ENCODE measurements at regions not wholly inside any gene's neighbourhood (a gene's known extent, or its start where the extent isn't known, plus 50 kb on each side); places are given as distances from the start of the nearest gene placed in this dataset.

GRCh38 chr6:146865756-146866379 lies 267.1 kb downstream of the ADGB start:
- Histone ChIP-seq H2AFZ (ENCODE audit: low read depth, low read length) (no peak overlapping the region), H2BK120ac (ENCODE audit: low read depth, low read length) (no peak overlapping the region), H4K91ac (ENCODE audit: low read length) (no peak overlapping the region), H2BK5ac (ENCODE audit: low read depth, low read length, poor library complexity, severe bottlenecking) (no peak overlapping the region), H3K4me1 (ENCODE audit: control insufficient read depth, insufficient read depth, low read depth, low read length) (no peaks in the 10 kb centered on the region), H3K18ac (ENCODE audit: low read depth in 1 of 2, low read length in 2 of 2) (no peak overlapping the region), H3K23ac (ENCODE audit: low read length in 2 of 2) (no peak overlapping the region), H3K4me3 (ENCODE audit: insufficient read depth in 1 of 2, low read depth in 1 of 2, low read length in 2 of 2) (no peak overlapping the region), H3K79me1 (replicated peaks; ENCODE audit: low read length, poor library complexity, severe bottlenecking) (no peaks in the 10 kb centered on the region), H2AK5ac (ENCODE audit: low read length, severe bottlenecking) (no peak overlapping the region), H2BK15ac (ENCODE audit: low read depth, poor library complexity, severe bottlenecking) (no peak overlapping the region), H3K14ac (ENCODE audit: low read length in 2 of 2) (no peak overlapping the region), H3K4me2 (ENCODE audit: low read length, poor library complexity, severe bottlenecking) (no peak overlapping the region), H4K8ac (ENCODE audit: low read length) (no peak overlapping the region), H3K36me3 (ENCODE audit: control insufficient read depth in 1 of 2, insufficient read depth in 2 of 2, low read depth in 1 of 2, low read length in 2 of 2) (no peaks in the 10 kb centered on the region), H3K4ac (ENCODE audit: low read depth in 1 of 2, low read length in 2 of 2) (no peak overlapping the region), H3K27ac (ENCODE audit: low read length, poor library complexity, severe bottlenecking) (no peak overlapping the region), H3K9ac (ENCODE audit: low read length) (no peak overlapping the region), H2BK12ac (ENCODE audit: low read length in 2 of 2) (no peak overlapping the region), H3K27me3 (ENCODE audit: control insufficient read depth in 1 of 2, insufficient read depth in 1 of 2, low read length in 2 of 2) (no peaks in the 10 kb centered on the region), H3K9me3 (ENCODE audit: control insufficient read depth, low read length) (no peaks in the 10 kb centered on the region)
- WGBS = 58% methylated on average over 3 of the region's 5 CpGs
- DNase-seq = no peak

- no peak overlapping the region for H3K4me3 ChIP-seq (ENCODE audit: insufficient read depth in 1 of 2, low read depth in 1 of 2, low read length in 2 of 2)
- H2AK5ac ChIP-seq (ENCODE audit: low read length, severe bottlenecking) = no peak overlapping the region
- H3K36me3 ChIP-seq (ENCODE audit: control insufficient read depth in 1 of 2, insufficient read depth in 2 of 2, low read depth in 1 of 2, low read length in 2 of 2) = no peaks in the 10 kb centered on the region
- no peaks in the 10 kb centered on the region for H3K4me1 ChIP-seq (ENCODE audit: control insufficient read depth, insufficient read depth, low read depth, low read length)
- no peak overlapping the region for H2BK5ac ChIP-seq (ENCODE audit: low read depth, low read length, poor library complexity, severe bottlenecking)
- H4K8ac ChIP-seq (ENCODE audit: low read length) = no peak overlapping the region
- no peak overlapping the region for H3K4ac ChIP-seq (ENCODE audit: low read depth in 1 of 2, low read length in 2 of 2)
- no peak overlapping the region for H2BK120ac ChIP-seq (ENCODE audit: low read depth, low read length)
- H3K79me1 ChIP-seq (replicated peaks; ENCODE audit: low read length, poor library complexity, severe bottlenecking) = no peaks in the 10 kb centered on the region
- H3K9ac ChIP-seq (ENCODE audit: low read length) = no peak overlapping the region
- no peak overlapping the region for H3K4me2 ChIP-seq (ENCODE audit: low read length, poor library complexity, severe bottlenecking)
- no peak overlapping the region for H4K91ac ChIP-seq (ENCODE audit: low read length)
- H3K23ac ChIP-seq (ENCODE audit: low read length in 2 of 2) = no peak overlapping the region
- H3K27ac ChIP-seq (ENCODE audit: low read length, poor library complexity, severe bottlenecking) = no peak overlapping the region
- no peak overlapping the region for H2AFZ ChIP-seq (ENCODE audit: low read depth, low read length)
- no peak overlapping the region for H3K18ac ChIP-seq (ENCODE audit: low read depth in 1 of 2, low read length in 2 of 2)
- 96% methylated on average over 2 of the region's 4 CpGs for WGBS
- no peaks in the 10 kb centered on the region for H3K27me3 ChIP-seq (ENCODE audit: control insufficient read depth in 1 of 2, insufficient read depth in 1 of 2, low read length in 2 of 2)
- no peak for DNase-seq
- no peak overlapping the region for H2BK15ac ChIP-seq (ENCODE audit: low read depth, poor library complexity, severe bottlenecking)
- no peak overlapping the region for H3K14ac ChIP-seq (ENCODE audit: low read length in 2 of 2)
- H2BK12ac ChIP-seq (ENCODE audit: low read length in 2 of 2) = no peak overlapping the region
- no peaks in the 10 kb centered on the region for H3K9me3 ChIP-seq (ENCODE audit: control insufficient read depth, low read length)
These were observed 268.1 kb downstream of the ADGB start for GRCh38 chr6:146866731-146867414.

DNA sequence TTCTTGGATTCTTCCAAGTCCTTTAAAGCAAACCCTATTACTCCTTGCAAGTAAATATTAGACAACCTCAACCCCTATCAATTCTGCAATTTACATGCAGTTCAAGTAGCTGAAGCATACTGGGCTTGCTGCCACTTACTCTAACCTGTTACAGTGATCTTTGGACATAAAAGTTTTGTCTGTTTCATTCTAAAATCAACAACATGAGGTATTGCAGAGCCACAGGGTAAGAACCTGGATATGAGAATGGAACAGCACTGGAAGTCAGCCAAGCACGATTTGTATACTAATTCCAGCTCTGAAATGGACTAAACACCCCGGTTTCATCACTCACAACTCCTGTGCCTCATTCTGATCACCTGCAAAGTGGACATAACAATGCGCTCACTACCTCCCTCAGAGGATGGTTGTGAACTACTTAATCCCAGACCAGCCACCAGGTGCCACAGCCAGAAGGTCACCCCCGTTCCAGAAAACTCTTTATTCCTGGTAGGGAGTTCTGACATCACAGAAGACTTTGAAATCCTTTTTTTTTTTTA lies 270.0 kb downstream of the ADGB start:
- DNase-seq = no peak
- Histone ChIP-seq H2AK5ac (ENCODE audit: low read length, severe bottlenecking) (no peak overlapping the region), H2BK5ac (ENCODE audit: low read depth, low read length, poor library complexity, severe bottlenecking) (no peak overlapping the region), H2BK15ac (ENCODE audit: low read depth, poor library complexity, severe bottlenecking) (no peak overlapping the region), H3K4me3 (ENCODE audit: insufficient read depth in 1 of 2, low read depth in 1 of 2, low read length in 2 of 2) (no peak overlapping the region), H3K4ac (ENCODE audit: low read depth in 1 of 2, low read length in 2 of 2) (no peak overlapping the region), H3K9ac (ENCODE audit: low read length) (no peak overlapping the region), H3K14ac (ENCODE audit: low read length in 2 of 2) (no peak overlapping the region), H3K4me2 (ENCODE audit: low read length, poor library complexity, severe bottlenecking) (no peak overlapping the region), H3K4me1 (ENCODE audit: control insufficient read depth, insufficient read depth, low read depth, low read length) (no peaks in the 10 kb centered on the region), H2BK12ac (ENCODE audit: low read length in 2 of 2) (no peak overlapping the region), H3K36me3 (ENCODE audit: control insufficient read depth in 1 of 2, insufficient read depth in 2 of 2, low read depth in 1 of 2, low read length in 2 of 2) (no peaks in the 10 kb centered on the region), H4K8ac (ENCODE audit: low read length) (no peak overlapping the region), H2AFZ (ENCODE audit: low read depth, low read length) (no peak overlapping the region), H3K27ac (ENCODE audit: low read length, poor library complexity, severe bottlenecking) (no peak overlapping the region), H3K9me3 (ENCODE audit: control insufficient read depth, low read length) (no peaks in the 10 kb centered on the region), H3K23ac (ENCODE audit: low read length in 2 of 2) (no peak overlapping the region), H3K18ac (ENCODE audit: low read depth in 1 of 2, low read length in 2 of 2) (no peak overlapping the region), H2BK120ac (ENCODE audit: low read depth, low read length) (no peak overlapping the region), H4K91ac (ENCODE audit: low read length) (no peak overlapping the region), H3K79me1 (replicated peaks; ENCODE audit: low read length, poor library complexity, severe bottlenecking) (no peaks in the 10 kb centered on the region), H3K27me3 (ENCODE audit: control insufficient read depth in 1 of 2, insufficient read depth in 1 of 2, low read length in 2 of 2) (no peaks in the 10 kb centered on the region)
- WGBS = 96% methylated on average over 4 of the region's 4 CpGs

GRCh38 chr6:146870760-146871159 lies 272.0 kb downstream of the ADGB start:
- Histone ChIP-seq H2BK15ac (ENCODE audit: low read depth, poor library complexity, severe bottlenecking) (no peak overlapping the region), H3K23ac (ENCODE audit: low read length in 2 of 2) (no peak overlapping the region), H3K9ac (ENCODE audit: low read length) (no peak overlapping the region), H3K14ac (ENCODE audit: low read length in 2 of 2) (no peak overlapping the region), H4K91ac (ENCODE audit: low read length) (no peak overlapping the region), H2BK5ac (ENCODE audit: low read depth, low read length, poor library complexity, severe bottlenecking) (no peak overlapping the region), H3K9me3 (ENCODE audit: control insufficient read depth, low read length) (no peaks in the 10 kb centered on the region), H2BK12ac (ENCODE audit: low read length in 2 of 2) (no peak overlapping the region), H3K27me3 (ENCODE audit: control insufficient read depth in 1 of 2, insufficient read depth in 1 of 2, low read length in 2 of 2) (no peaks in the 10 kb centered on the region), H2BK120ac (ENCODE audit: low read depth, low read length) (no peak overlapping the region), H2AFZ (ENCODE audit: low read depth, low read length) (no peak overlapping the region), H4K8ac (ENCODE audit: low read length) (no peak overlapping the region), H2AK5ac (ENCODE audit: low read length, severe bottlenecking) (no peak overlapping the region), H3K27ac (ENCODE audit: low read length, poor library complexity, severe bottlenecking) (no peak overlapping the region), H3K4ac (ENCODE audit: low read depth in 1 of 2, low read length in 2 of 2) (no peak overlapping the region), H3K4me1 (ENCODE audit: control insufficient read depth, insufficient read depth, low read depth, low read length) (no peaks in the 10 kb centered on the region), H3K4me3 (ENCODE audit: insufficient read depth in 1 of 2, low read depth in 1 of 2, low read length in 2 of 2) (no peak overlapping the region), H3K36me3 (ENCODE audit: control insufficient read depth in 1 of 2, insufficient read depth in 2 of 2, low read depth in 1 of 2, low read length in 2 of 2) (no peaks in the 10 kb centered on the region), H3K4me2 (ENCODE audit: low read length, poor library complexity, severe bottlenecking) (no peak overlapping the region), H3K18ac (ENCODE audit: low read depth in 1 of 2, low read length in 2 of 2) (no peak overlapping the region), H3K79me1 (replicated peaks; ENCODE audit: low read length, poor library complexity, severe bottlenecking) (no peaks in the 10 kb centered on the region)
- no peak for DNase-seq
- WGBS = 88% methylated on average over 2 of the region's 3 CpGs

Measured in mesenchymal stem cell (in vitro differentiated cells and primary cell).